SK-N-SH treated with all-trans-retinoic acid at 6 μM for 48 hours (cell line): ENCODE measurements at regions not wholly inside any gene's neighbourhood (a gene's known extent, or its start where the extent isn't known, plus 50 kb on each side); places are given as distances from the start of the nearest gene placed in this dataset.

Experiments
- ATAC-seq: fragments of 200-7000 bp; cut with Tn5 transposase; 3 replicates; pipeline ENCODE4 v1.9.1; 2020; ENCODE audit warnings: mild to moderate bottlenecking, moderate library complexity
- ARNTL ChIP-seq: fragments of 450-650 bp; formaldehyde crosslinking; IDR thresholded peaks from 2 replicates; pipeline ENCODE4 v1.5.0; 2020; ENCODE audit warnings: low read depth, mild to moderate bottlenecking, moderate library complexity, borderline replicate concordance
- BACH2 ChIP-seq: fragments of 250-450 bp; sonication (Bioruptor Pico); IDR thresholded peaks from 2 replicates; pipeline ENCODE4 v1.9.0; 2021; ENCODE audit warnings: mild to moderate bottlenecking, borderline replicate concordance
- CSDC2 ChIP-seq: fragments of 250-450 bp; sonication (Bioruptor Pico); IDR thresholded peaks from 2 replicates; pipeline ENCODE4 v1.5.0; 2020; ENCODE audit warnings: mild to moderate bottlenecking, moderate library complexity
- ESRRG ChIP-seq: fragments of 250-450 bp; sonication (Bioruptor Pico); IDR thresholded peaks from 2 replicates; pipeline ENCODE4 v1.6.1; 2021; ENCODE audit warnings: mild to moderate bottlenecking
- GLIS3 ChIP-seq: fragments of 250-450 bp; sonication (Bioruptor Pico); IDR thresholded peaks from 2 replicates; pipeline ENCODE4 v1.5.0; 2020; ENCODE audit warnings: mild to moderate bottlenecking, moderate library complexity
- ISL1 ChIP-seq: fragments of 250-450 bp; sonication (Bioruptor Pico); IDR thresholded peaks from 2 replicates; pipeline ENCODE4 v2.1.2; 2022; ENCODE audit warnings: mild to moderate bottlenecking, moderate library complexity
- OSR1 ChIP-seq: fragments of 250-450 bp; sonication (Bioruptor Pico); IDR thresholded peaks from 2 replicates; pipeline ENCODE4 v1.8.0; 2022; ENCODE audit warnings: moderate library complexity, mild to moderate bottlenecking, inconsistent platforms
- PPARA ChIP-seq: fragments of 250-450 bp; sonication (Bioruptor Pico); IDR thresholded peaks from 2 replicates; pipeline ENCODE4 v1.5.0; 2020; ENCODE audit warnings: mild to moderate bottlenecking, borderline replicate concordance
- RARB ChIP-seq: fragments of 250-450 bp; sonication (Bioruptor Pico); IDR thresholded peaks from 2 replicates; pipeline ENCODE4 v1.8.0; 2021; ENCODE audit warnings: mild to moderate bottlenecking, moderate library complexity
- SNAI2 ChIP-seq: fragments of 250-450 bp; sonication (Bioruptor Pico); IDR thresholded peaks from 2 replicates; pipeline ENCODE4 v1.5.0; 2020; ENCODE audit warnings: mild to moderate bottlenecking, moderate library complexity
- TCF4 ChIP-seq: fragments of 250-450 bp; sonication (Bioruptor Pico); IDR thresholded peaks from 2 replicates; pipeline ENCODE4 v1.8.0; 2021; ENCODE audit warnings: mild to moderate bottlenecking, moderate library complexity, borderline replicate concordance
- ZFP3 ChIP-seq: fragments of 250-450 bp; sonication (Bioruptor Pico); IDR thresholded peaks from 2 replicates; pipeline ENCODE4 v1.5.0; 2020; ENCODE audit warnings: mild to moderate bottlenecking, moderate library complexity
- ZFP30 ChIP-seq: fragments of 450-650 bp; formaldehyde crosslinking; IDR thresholded peaks from 2 replicates; pipeline ENCODE4 v1.5.0; 2022; ENCODE audit warnings: mild to moderate bottlenecking, moderate library complexity
- ZNF565 ChIP-seq: fragments of 450-650 bp; formaldehyde crosslinking; conservative IDR thresholded peaks from 2 replicates; pipeline ENCODE4 v1.5.0; 2020; ENCODE audit warnings: low read depth, mild to moderate bottlenecking, moderate library complexity
- ZNF70 ChIP-seq: fragments of 450-650 bp; formaldehyde crosslinking; IDR thresholded peaks from 2 replicates; pipeline ENCODE4 v1.5.0; 2020; ENCODE audit warnings: mild to moderate bottlenecking, moderate library complexity
- ZNF8 ChIP-seq: fragments of 450-650 bp; formaldehyde crosslinking; IDR thresholded peaks from 2 replicates; pipeline ENCODE4 v1.5.0; 2020; ENCODE audit warnings: mild to moderate bottlenecking, moderate library complexity
- TF ChIP-seq, protein P1 (sequence below): fragments of 250-450 bp; sonication (Bioruptor Pico); IDR thresholded peaks from 2 replicates; pipeline ENCODE4 v1.8.0; 2020; ENCODE audit warnings: mild to moderate bottlenecking, moderate library complexity, borderline replicate concordance
- TF ChIP-seq, protein P2 (sequence below): fragments of 250-450 bp; sonication (Bioruptor Pico); IDR thresholded peaks from 2 replicates; pipeline ENCODE4 v1.8.0; 2021; ENCODE audit warnings: low read depth, mild to moderate bottlenecking, moderate library complexity, borderline replicate concordance
- TF ChIP-seq, protein P3 (sequence below): fragments of 250-450 bp; sonication (Bioruptor Pico); IDR thresholded peaks from 2 replicates; pipeline ENCODE4 v1.5.1; 2020; ENCODE audit warnings: low read depth, mild to moderate bottlenecking, moderate library complexity
- TF ChIP-seq, protein P4 (sequence below): fragments of 250-450 bp; sonication (Bioruptor Pico); IDR thresholded peaks from 2 replicates; pipeline ENCODE4 v1.5.0; 2020; ENCODE audit warnings: mild to moderate bottlenecking, moderate library complexity
- TF ChIP-seq, protein P5 (sequence below): fragments of 250-450 bp; sonication (Bioruptor Pico); IDR thresholded peaks from 2 replicates; pipeline ENCODE4 v1.5.1; 2021; ENCODE audit warnings: mild to moderate bottlenecking, moderate library complexity

DNA sequence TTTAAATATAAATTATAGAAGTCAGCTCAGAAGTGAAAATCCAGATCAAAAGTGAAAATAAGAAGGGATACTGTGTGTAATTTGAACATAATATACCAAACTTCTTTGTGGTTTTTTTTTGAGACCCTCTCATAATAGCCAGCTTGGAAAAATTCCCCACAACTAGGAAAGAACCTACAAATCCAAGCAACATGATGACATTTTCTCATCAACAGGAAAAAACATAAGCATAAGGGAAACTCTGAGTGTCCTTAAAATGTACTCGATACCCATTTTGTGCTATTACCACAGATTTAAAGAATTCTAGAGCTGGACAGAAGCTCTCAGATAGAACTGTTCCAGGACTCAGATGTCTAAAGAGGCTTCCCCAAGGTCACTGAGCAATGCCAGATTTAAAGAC is 214.8 kb upstream of the KLF14 start:
- ATAC-seq, result no peak
- TF ChIP-seq TCF4 (CRISPR knock-in tag) (no peak), ZNF70 (no peak), ZFP3 (CRISPR knock-in tag) (no peak), PPARA (no peak), ISL1 (CRISPR knock-in tag) (no peak), ZFP30 (CRISPR knock-in tag) (no peak), RARB (no peak), CSDC2 (no peak), ZNF8 (no peak), BACH2 (CRISPR knock-in tag) (no peak), ESRRG (CRISPR knock-in tag) (no peak), SNAI2 (no peak), ZNF565 (CRISPR knock-in tag) (no peak)
- TF ChIP-seq, protein P1, sequence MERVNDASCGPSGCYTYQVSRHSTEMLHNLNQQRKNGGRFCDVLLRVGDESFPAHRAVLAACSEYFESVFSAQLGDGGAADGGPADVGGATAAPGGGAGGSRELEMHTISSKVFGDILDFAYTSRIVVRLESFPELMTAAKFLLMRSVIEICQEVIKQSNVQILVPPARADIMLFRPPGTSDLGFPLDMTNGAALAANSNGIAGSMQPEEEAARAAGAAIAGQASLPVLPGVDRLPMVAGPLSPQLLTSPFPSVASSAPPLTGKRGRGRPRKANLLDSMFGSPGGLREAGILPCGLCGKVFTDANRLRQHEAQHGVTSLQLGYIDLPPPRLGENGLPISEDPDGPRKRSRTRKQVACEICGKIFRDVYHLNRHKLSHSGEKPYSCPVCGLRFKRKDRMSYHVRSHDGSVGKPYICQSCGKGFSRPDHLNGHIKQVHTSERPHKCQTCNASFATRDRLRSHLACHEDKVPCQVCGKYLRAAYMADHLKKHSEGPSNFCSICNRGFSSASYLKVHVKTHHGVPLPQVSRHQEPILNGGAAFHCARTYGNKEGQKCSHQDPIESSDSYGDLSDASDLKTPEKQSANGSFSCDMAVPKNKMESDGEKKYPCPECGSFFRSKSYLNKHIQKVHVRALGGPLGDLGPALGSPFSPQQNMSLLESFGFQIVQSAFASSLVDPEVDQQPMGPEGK, result no peak
- TF ChIP-seq, protein P2, sequence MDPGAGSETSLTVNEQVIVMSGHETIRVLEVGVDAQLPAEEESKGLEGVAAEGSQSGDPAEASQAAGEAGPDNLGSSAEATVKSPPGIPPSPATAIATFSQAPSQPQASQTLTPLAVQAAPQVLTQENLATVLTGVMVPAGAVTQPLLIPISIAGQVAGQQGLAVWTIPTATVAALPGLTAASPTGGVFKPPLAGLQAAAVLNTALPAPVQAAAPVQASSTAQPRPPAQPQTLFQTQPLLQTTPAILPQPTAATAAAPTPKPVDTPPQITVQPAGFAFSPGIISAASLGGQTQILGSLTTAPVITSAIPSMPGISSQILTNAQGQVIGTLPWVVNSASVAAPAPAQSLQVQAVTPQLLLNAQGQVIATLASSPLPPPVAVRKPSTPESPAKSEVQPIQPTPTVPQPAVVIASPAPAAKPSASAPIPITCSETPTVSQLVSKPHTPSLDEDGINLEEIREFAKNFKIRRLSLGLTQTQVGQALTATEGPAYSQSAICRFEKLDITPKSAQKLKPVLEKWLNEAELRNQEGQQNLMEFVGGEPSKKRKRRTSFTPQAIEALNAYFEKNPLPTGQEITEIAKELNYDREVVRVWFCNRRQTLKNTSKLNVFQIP (CRISPR knock-in tag), result no peak
- TF ChIP-seq, protein P3, sequence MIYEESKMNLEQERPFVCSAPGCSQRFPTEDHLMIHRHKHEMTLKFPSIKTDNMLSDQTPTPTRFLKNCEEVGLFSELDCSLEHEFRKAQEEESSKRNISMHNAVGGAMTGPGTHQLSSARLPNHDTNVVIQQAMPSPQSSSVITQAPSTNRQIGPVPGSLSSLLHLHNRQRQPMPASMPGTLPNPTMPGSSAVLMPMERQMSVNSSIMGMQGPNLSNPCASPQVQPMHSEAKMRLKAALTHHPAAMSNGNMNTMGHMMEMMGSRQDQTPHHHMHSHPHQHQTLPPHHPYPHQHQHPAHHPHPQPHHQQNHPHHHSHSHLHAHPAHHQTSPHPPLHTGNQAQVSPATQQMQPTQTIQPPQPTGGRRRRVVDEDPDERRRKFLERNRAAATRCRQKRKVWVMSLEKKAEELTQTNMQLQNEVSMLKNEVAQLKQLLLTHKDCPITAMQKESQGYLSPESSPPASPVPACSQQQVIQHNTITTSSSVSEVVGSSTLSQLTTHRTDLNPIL (CRISPR knock-in tag), result no peak
- TF ChIP-seq, protein P4, sequence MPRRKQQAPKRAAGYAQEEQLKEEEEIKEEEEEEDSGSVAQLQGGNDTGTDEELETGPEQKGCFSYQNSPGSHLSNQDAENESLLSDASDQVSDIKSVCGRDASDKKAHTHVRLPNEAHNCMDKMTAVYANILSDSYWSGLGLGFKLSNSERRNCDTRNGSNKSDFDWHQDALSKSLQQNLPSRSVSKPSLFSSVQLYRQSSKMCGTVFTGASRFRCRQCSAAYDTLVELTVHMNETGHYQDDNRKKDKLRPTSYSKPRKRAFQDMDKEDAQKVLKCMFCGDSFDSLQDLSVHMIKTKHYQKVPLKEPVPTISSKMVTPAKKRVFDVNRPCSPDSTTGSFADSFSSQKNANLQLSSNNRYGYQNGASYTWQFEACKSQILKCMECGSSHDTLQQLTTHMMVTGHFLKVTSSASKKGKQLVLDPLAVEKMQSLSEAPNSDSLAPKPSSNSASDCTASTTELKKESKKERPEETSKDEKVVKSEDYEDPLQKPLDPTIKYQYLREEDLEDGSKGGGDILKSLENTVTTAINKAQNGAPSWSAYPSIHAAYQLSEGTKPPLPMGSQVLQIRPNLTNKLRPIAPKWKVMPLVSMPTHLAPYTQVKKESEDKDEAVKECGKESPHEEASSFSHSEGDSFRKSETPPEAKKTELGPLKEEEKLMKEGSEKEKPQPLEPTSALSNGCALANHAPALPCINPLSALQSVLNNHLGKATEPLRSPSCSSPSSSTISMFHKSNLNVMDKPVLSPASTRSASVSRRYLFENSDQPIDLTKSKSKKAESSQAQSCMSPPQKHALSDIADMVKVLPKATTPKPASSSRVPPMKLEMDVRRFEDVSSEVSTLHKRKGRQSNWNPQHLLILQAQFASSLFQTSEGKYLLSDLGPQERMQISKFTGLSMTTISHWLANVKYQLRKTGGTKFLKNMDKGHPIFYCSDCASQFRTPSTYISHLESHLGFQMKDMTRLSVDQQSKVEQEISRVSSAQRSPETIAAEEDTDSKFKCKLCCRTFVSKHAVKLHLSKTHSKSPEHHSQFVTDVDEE, result no peak
- TF ChIP-seq, all 23 proteins: peak for 0

DNA sequence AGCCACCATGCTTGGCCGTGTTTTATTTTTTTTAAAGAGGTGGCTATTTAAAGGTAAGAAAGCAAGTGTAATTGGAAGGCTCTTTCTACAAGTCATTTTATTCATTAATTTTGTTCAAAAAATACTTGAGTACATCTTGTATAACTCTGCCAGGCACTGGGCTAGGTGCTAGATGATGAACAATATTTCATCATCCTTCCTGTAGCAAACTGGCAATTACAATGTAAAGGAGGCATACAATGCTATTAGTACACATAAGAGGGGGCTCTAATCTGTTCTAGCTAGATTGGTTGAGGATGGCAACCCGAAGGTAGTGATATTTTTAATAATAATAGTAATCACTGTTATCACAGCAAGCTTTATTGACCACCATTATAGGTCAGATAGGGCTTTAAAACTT is 215.5 kb upstream of the KLF14 start:
- TF ChIP-seq OSR1 (CRISPR knock-in tag) (no peak), ZNF8 (no peak)
- no peak for ATAC-seq

DNA sequence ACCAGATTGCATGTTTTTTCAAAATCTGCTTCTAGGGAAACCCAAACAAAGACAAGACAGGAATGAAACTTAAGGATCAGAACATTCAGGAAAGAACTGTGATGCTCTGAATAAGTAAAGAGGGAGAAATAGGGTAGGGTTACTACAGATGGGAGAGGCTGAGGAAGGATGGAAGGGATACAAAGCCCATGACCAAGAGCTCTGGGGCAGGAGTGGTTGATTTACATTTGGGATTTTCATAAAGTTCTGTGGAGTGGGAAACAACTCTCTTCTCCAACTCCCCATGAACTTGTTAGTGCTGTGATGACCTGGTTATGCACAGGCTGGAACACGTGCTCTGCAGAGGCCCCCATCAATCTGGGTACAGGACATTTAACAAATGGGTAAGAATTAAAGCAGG is 216.0 kb upstream of the KLF14 start:
- no peak for ATAC-seq
- TF ChIP-seq, protein P3 (CRISPR knock-in tag), result no peak
- no peak for TF ChIP-seq RARB
- no peak for TF ChIP-seq GLIS3
- TF ChIP-seq, protein P5, sequence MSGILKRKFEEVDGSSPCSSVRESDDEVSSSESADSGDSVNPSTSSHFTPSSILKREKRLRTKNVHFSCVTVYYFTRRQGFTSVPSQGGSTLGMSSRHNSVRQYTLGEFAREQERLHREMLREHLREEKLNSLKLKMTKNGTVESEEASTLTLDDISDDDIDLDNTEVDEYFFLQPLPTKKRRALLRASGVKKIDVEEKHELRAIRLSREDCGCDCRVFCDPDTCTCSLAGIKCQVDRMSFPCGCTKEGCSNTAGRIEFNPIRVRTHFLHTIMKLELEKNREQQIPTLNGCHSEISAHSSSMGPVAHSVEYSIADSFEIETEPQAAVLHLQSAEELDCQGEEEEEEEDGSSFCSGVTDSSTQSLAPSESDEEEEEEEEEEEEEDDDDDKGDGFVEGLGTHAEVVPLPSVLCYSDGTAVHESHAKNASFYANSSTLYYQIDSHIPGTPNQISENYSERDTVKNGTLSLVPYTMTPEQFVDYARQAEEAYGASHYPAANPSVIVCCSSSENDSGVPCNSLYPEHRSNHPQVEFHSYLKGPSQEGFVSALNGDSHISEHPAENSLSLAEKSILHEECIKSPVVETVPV (CRISPR knock-in tag), result no peak
- TF ChIP-seq CSDC2, result no peak
- TF ChIP-seq ARNTL (CRISPR knock-in tag), result no peak
- TF ChIP-seq, protein P4, result no peak
